D341Med (cell line): ENCODE measurements at regions not wholly inside any gene's neighbourhood (a gene's known extent, or its start where the extent isn't known, plus 50 kb on each side); places are given as distances from the start of the nearest gene placed in this dataset.

Source experiments
- DNase-seq: peaks from one replicate; pipeline ENCODE4 v3.0.0; 2012; ENCODE audit warnings: low spot score

- DNase-seq = no peak
Measured at GRCh38 chr3:64945171-64945729, 257.4 kb upstream of the ADAMTS9 start.

GRCh38 chr3:64943866-64944265 is 256.1 kb upstream of the ADAMTS9 start:
- no peak for DNase-seq

- DNase-seq = no peak
Measured at GRCh38 chr3:64940596-64941348, 253.0 kb upstream of the ADAMTS9 start.

GRCh38 chr3:64939747-64940450 is 252.1 kb upstream of the ADAMTS9 start:
- DNase-seq = no peak

- DNase-seq = no peak
Measured at GRCh38 chr3:64939309-64939708, 251.5 kb upstream of the ADAMTS9 start.

GRCh38 chr3:64936556-64936955 is 248.8 kb upstream of the ADAMTS9 start:
- no peak for DNase-seq

GRCh38 chr3:64935971-64936370 is 248.2 kb upstream of the ADAMTS9 start:
- DNase-seq = no peak

GRCh38 chr3:64932666-64933342 is 245.0 kb upstream of the ADAMTS9 start:
- no peak for DNase-seq

GRCh38 chr3:64932016-64932518 is 244.3 kb upstream of the ADAMTS9 start:
- DNase-seq = no peak

GRCh38 chr3:64930891-64931290 is 243.1 kb upstream of the ADAMTS9 start:
- no peak for DNase-seq

- no peak for DNase-seq
Measured at GRCh38 chr3:64928683-64929082, 240.9 kb upstream of the ADAMTS9 start.

GRCh38 chr3:64927689-64928088 is 239.9 kb upstream of the ADAMTS9 start:
- DNase-seq = no peak

GRCh38 chr3:64925575-64925974 is 237.8 kb upstream of the ADAMTS9 start:
- no peak for DNase-seq

GRCh38 chr3:64924961-64925360 is 237.2 kb upstream of the ADAMTS9 start:
- DNase-seq = no peak

GRCh38 chr3:64922213-64922612 is 234.4 kb upstream of the ADAMTS9 start:
- no peak for DNase-seq

GRCh38 chr3:64921281-64922065 is 233.7 kb upstream of the ADAMTS9 start:
- DNase-seq = no peak

GRCh38 chr3:64919934-64920333 is 232.1 kb upstream of the ADAMTS9 start:
- no peak for DNase-seq

- no peak for DNase-seq
Measured at GRCh38 chr3:64918989-64919388, 231.2 kb upstream of the ADAMTS9 start.

- no peak for DNase-seq
Measured at GRCh38 chr3:64917914-64918453, 230.2 kb upstream of the ADAMTS9 start.

- no peak for DNase-seq
Measured at GRCh38 chr3:64916937-64917336, 229.1 kb upstream of the ADAMTS9 start.

GRCh38 chr3:64916192-64916798 is 228.5 kb upstream of the ADAMTS9 start:
- no peak for DNase-seq
